Chondrocyte (in vitro differentiated cells): ENCODE measurements at regions not wholly inside any gene's neighbourhood (a gene's known extent, or its start where the extent isn't known, plus 50 kb on each side); places are given as distances from the start of the nearest gene placed in this dataset.

Source experiments
- DNase-seq: peaks from one replicate; pipeline ENCODE4 v3.0.0; 2021; ENCODE audit warnings: mixed read lengths, low spot score
- H3K27ac Mint-ChIP-seq: one replicate; pipeline ENCODE4 v1.8.0; 2021; ENCODE audit warnings: mild to moderate bottlenecking, moderate library complexity, mixed read lengths; ENCODE audit not compliant: unreplicated experiment
- H3K27me3 Mint-ChIP-seq: 2 replicates; pipeline ENCODE4 v1.8.0; 2021; ENCODE audit warnings: low read depth, mixed read lengths
- H3K36me3 Mint-ChIP-seq: 2 replicates; pipeline ENCODE4 v1.8.0; 2021; ENCODE audit warnings: low read depth, mixed read lengths
- H3K4me1 Mint-ChIP-seq: 2 replicates; pipeline ENCODE4 v1.8.0; 2021; ENCODE audit warnings: low read depth, mild to moderate bottlenecking, mixed read lengths
- H3K4me3 Mint-ChIP-seq: one replicate; pipeline ENCODE4 v1.8.0; 2021; ENCODE audit warnings: mild to moderate bottlenecking, moderate library complexity, mixed read lengths; ENCODE audit not compliant: unreplicated experiment
- H3K9me3 Mint-ChIP-seq: 2 replicates; pipeline ENCODE4 v1.8.0; 2021; ENCODE audit warnings: low read depth, mixed read lengths
- TF ChIP-seq, protein P1 (sequence below): fragments of 200-600 bp; sonication (generic); IDR thresholded peaks from 2 replicates; pipeline ENCODE4 v1.5.0; 2021; ENCODE audit warnings: antibody characterized with exemption, mild to moderate bottlenecking, moderate library complexity

DNA sequence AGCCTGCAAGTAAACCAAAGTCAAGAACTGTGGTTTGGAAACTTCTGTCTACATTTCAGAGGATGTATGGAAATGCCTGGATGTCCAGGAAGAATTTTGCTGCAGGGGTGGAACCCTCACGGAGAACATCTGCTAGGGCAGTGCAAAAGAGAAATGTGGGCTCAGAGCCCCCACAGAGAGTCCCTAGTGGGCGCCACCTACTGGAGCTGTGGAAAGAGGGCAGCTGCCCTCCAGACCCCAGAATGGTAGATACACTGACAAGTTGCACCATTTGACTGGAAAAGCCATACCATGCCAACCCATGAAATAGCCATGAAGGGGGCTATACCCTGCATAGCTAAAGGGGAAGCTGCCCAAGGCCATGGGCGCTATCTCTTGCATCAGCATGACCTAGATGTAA, 1672.4 kb downstream of the KCNT2 start:
- no peak for DNase-seq
- TF ChIP-seq, protein P1, sequence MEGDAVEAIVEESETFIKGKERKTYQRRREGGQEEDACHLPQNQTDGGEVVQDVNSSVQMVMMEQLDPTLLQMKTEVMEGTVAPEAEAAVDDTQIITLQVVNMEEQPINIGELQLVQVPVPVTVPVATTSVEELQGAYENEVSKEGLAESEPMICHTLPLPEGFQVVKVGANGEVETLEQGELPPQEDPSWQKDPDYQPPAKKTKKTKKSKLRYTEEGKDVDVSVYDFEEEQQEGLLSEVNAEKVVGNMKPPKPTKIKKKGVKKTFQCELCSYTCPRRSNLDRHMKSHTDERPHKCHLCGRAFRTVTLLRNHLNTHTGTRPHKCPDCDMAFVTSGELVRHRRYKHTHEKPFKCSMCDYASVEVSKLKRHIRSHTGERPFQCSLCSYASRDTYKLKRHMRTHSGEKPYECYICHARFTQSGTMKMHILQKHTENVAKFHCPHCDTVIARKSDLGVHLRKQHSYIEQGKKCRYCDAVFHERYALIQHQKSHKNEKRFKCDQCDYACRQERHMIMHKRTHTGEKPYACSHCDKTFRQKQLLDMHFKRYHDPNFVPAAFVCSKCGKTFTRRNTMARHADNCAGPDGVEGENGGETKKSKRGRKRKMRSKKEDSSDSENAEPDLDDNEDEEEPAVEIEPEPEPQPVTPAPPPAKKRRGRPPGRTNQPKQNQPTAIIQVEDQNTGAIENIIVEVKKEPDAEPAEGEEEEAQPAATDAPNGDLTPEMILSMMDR = no peak
- Mint-ChIP-seq H3K27me3 (peaks cover 2% of the 10 kb centered on the region), H3K4me3 (no peak overlapping the region), H3K9me3 (peaks cover 3% of the 10 kb centered on the region), H3K27ac (no peak overlapping the region), H3K4me1 (no peaks in the 10 kb centered on the region), H3K36me3 (no peaks in the 10 kb centered on the region)

DNA sequence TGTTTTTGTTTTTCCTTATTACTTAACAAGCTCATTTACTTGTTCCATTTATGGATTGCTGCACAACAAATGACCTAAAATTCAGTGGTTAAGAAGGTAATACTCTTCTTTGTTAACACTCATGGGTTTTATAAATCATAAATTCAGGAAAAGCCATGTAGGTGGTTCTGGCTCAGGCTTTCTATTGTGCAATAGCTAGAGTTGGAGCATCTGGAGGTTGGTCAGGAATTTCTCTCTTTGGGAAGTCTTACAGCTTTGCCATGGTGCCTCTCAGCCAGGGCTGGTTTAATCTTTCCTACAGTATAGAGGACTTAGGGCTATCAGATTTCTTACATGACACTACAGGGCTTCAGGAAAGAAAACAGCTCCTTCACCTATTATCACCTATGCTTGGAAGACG, 1677.1 kb downstream of the KCNT2 start:
- Mint-ChIP-seq H3K4me1 (no peaks in the 10 kb centered on the region), H3K27ac (no peak overlapping the region), H3K9me3 (peaks cover 3% of the 10 kb centered on the region), H3K4me3 (no peak overlapping the region), H3K36me3 (no peaks in the 10 kb centered on the region), H3K27me3 (no peaks in the 10 kb centered on the region)
- TF ChIP-seq, protein P1 = no peak
- DNase-seq = no peak

DNA sequence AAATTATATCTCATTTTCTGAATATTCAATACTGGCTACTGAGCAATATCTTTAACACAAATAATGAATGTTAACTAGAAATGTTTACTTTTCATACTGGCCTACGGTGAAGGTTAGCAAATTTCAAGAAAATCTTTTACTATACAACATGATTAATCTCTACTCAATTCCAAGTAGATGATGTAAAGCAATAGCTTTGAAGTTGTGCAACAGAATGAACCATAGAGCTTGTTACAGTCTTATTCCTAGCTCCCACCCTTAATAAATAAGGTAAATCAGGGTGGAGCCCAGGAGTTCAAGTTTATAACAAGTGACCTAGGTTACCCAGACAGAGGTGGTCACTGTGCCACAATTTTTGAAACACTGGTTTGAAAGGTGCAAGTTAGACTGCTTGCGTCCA, 1678.1 kb downstream of the KCNT2 start:
- DNase-seq = no peak
- H3K4me1 Mint-ChIP-seq = no peaks in the 10 kb centered on the region
- TF ChIP-seq, protein P1 = no peak
- H3K27me3 Mint-ChIP-seq = no peaks in the 10 kb centered on the region
- H3K9me3 Mint-ChIP-seq = peaks cover 3% of the 10 kb centered on the region
- H3K4me3 Mint-ChIP-seq = no peak overlapping the region
- H3K27ac Mint-ChIP-seq = no peak overlapping the region
- no peaks in the 10 kb centered on the region for H3K36me3 Mint-ChIP-seq

- Mint-ChIP-seq H3K36me3 (no peaks in the 10 kb centered on the region), H3K4me3 (no peak overlapping the region), H3K27me3 (no peaks in the 10 kb centered on the region), H3K4me1 (no peaks in the 10 kb centered on the region), H3K9me3 (no peaks in the 10 kb centered on the region), H3K27ac (no peak overlapping the region)
- TF ChIP-seq, protein P1 = no peak
- no peak for DNase-seq
Observed at GRCh38 chr1:194929357-194929756, 1678.9 kb downstream of the KCNT2 start.

- Mint-ChIP-seq H3K4me1 (no peaks in the 10 kb centered on the region), H3K4me3 (no peak overlapping the region), H3K36me3 (no peaks in the 10 kb centered on the region), H3K27ac (no peak overlapping the region), H3K9me3 (peaks cover 5% of the 10 kb centered on the region), H3K27me3 (no peaks in the 10 kb centered on the region)
- DNase-seq = no peak
- TF ChIP-seq, protein P1 = no peak
Observed at GRCh38 chr1:194919146-194919545, 1689.1 kb downstream of the KCNT2 start.
